ENCODE measurements at regions not wholly inside any gene's neighbourhood (a gene's known extent, or its start where the extent isn't known, plus 50 kb on each side); places are given as distances from the start of the nearest gene placed in this dataset.

- no peak overlapping the region for H3K27ac Mint-ChIP-seq (ENCODE audit: unreplicated experiment)
- no peaks in the 10 kb centered on the region for H3K9me3 Mint-ChIP-seq (ENCODE audit: unreplicated experiment)
- TF ChIP-seq CTCF (IDR thresholded peaks at IDR 0.05; ENCODE audit: unreplicated experiment): no peak
- H3K36me3 Mint-ChIP-seq (ENCODE audit: low read depth, unreplicated experiment): no peaks in the 10 kb centered on the region
- no peaks in the 10 kb centered on the region for H3K27me3 Mint-ChIP-seq (ENCODE audit: unreplicated experiment)
- H3K4me1 Mint-ChIP-seq (ENCODE audit: unreplicated experiment): peaks cover 7% of the 10 kb centered on the region
- H3K4me3 Mint-ChIP-seq (ENCODE audit: unreplicated experiment): no peak overlapping the region
- no peak for DNase-seq (ENCODE audit: low spot score)
Measured at GRCh38 chr3:99332718-99333117, 305.7 kb upstream of the COL8A1 start.

GRCh38 chr3:99332276-99332675, 306.1 kb upstream of the COL8A1 start:
- Mint-ChIP-seq H3K27ac (ENCODE audit: unreplicated experiment) (no peak overlapping the region), H3K4me3 (ENCODE audit: unreplicated experiment) (no peak overlapping the region), H3K27me3 (ENCODE audit: unreplicated experiment) (no peaks in the 10 kb centered on the region), H3K4me1 (ENCODE audit: unreplicated experiment) (peaks cover 7% of the 10 kb centered on the region), H3K9me3 (ENCODE audit: unreplicated experiment) (no peaks in the 10 kb centered on the region), H3K36me3 (ENCODE audit: low read depth, unreplicated experiment) (no peaks in the 10 kb centered on the region)
- TF ChIP-seq CTCF (IDR thresholded peaks at IDR 0.05; ENCODE audit: unreplicated experiment): no peak
- no peak for DNase-seq (ENCODE audit: low spot score)

GRCh38 chr3:99330924-99331532, 307.4 kb upstream of the COL8A1 start:
- H3K27ac Mint-ChIP-seq (ENCODE audit: unreplicated experiment): no peak overlapping the region
- no peaks in the 10 kb centered on the region for H3K9me3 Mint-ChIP-seq (ENCODE audit: unreplicated experiment)
- DNase-seq (ENCODE audit: low spot score): no peak
- H3K4me1 Mint-ChIP-seq (ENCODE audit: unreplicated experiment): peaks cover 7% of the 10 kb centered on the region
- no peaks in the 10 kb centered on the region for H3K27me3 Mint-ChIP-seq (ENCODE audit: unreplicated experiment)
- no peaks in the 10 kb centered on the region for H3K36me3 Mint-ChIP-seq (ENCODE audit: low read depth, unreplicated experiment)
- TF ChIP-seq CTCF (IDR thresholded peaks at IDR 0.05; ENCODE audit: unreplicated experiment): no peak
- H3K4me3 Mint-ChIP-seq (ENCODE audit: unreplicated experiment): no peak overlapping the region

GRCh38 chr3:99330281-99330680, 308.1 kb upstream of the COL8A1 start:
- Mint-ChIP-seq H3K9me3 (ENCODE audit: unreplicated experiment) (no peaks in the 10 kb centered on the region), H3K27ac (ENCODE audit: unreplicated experiment) (no peak overlapping the region), H3K27me3 (ENCODE audit: unreplicated experiment) (no peaks in the 10 kb centered on the region), H3K36me3 (ENCODE audit: low read depth, unreplicated experiment) (no peaks in the 10 kb centered on the region), H3K4me3 (ENCODE audit: unreplicated experiment) (no peak overlapping the region), H3K4me1 (ENCODE audit: unreplicated experiment) (peaks cover 7% of the 10 kb centered on the region)
- DNase-seq (ENCODE audit: low spot score): no peak
- no peak for TF ChIP-seq CTCF (IDR thresholded peaks at IDR 0.05; ENCODE audit: unreplicated experiment)

- Mint-ChIP-seq H3K4me1 (ENCODE audit: unreplicated experiment) (peaks cover 3% of the 10 kb centered on the region), H3K4me3 (ENCODE audit: unreplicated experiment) (no peak overlapping the region), H3K9me3 (ENCODE audit: unreplicated experiment) (no peaks in the 10 kb centered on the region), H3K27ac (ENCODE audit: unreplicated experiment) (no peak overlapping the region), H3K27me3 (ENCODE audit: unreplicated experiment) (no peaks in the 10 kb centered on the region), H3K36me3 (ENCODE audit: low read depth, unreplicated experiment) (no peaks in the 10 kb centered on the region)
- no peak for TF ChIP-seq CTCF (IDR thresholded peaks at IDR 0.05; ENCODE audit: unreplicated experiment)
- DNase-seq (ENCODE audit: low spot score): no peak
Measured at GRCh38 chr3:99325402-99325801, 313.0 kb upstream of the COL8A1 start.

All from endothelial cell (in vitro differentiated cells).